RWPE2 (cell line): ENCODE measurements at regions not wholly inside any gene's neighbourhood (a gene's known extent, or its start where the extent isn't known, plus 50 kb on each side); places are given as distances from the start of the nearest gene placed in this dataset.

Experiments
- ATAC-seq: fragments of 200-7000 bp; cut with Tn5 transposase; 3 replicates; pipeline ENCODE4 v1.9.1; 2021; ENCODE audit warnings: low read depth
- DNase-seq: peaks from one replicate; pipeline ENCODE4 v3.0.0-alpha.2; 2020; ENCODE audit warnings: low spot score
- H3K27ac ChIP-seq: fragments of 450-650 bp; 2 replicates; pipeline ENCODE4 v1.5.1; 2017; ENCODE audit warnings: mild to moderate bottlenecking; ENCODE audit not compliant: poor library complexity, severe bottlenecking
- H3K27me3 ChIP-seq: fragments of 250-450 bp; sonication (Bioruptor Pico); 2 replicates; pipeline ENCODE4 v1.5.1; 2021; ENCODE audit warnings: mild to moderate bottlenecking, moderate library complexity; ENCODE audit not compliant: insufficient read depth, poor library complexity, severe bottlenecking
- H3K36me3 ChIP-seq: fragments of 250-450 bp; sonication (Bioruptor Pico); 2 replicates; pipeline ENCODE4 v1.5.1; 2020; ENCODE audit warnings: low read depth, mild to moderate bottlenecking, moderate library complexity
- H3K4me1 ChIP-seq: fragments of 250-450 bp; sonication (Bioruptor Pico); 2 replicates; pipeline ENCODE4 v1.5.1; 2021; ENCODE audit warnings: mild to moderate bottlenecking, moderate library complexity; ENCODE audit not compliant: insufficient read depth, poor library complexity, severe bottlenecking
- H3K4me3 ChIP-seq: fragments of 250-450 bp; sonication (Bioruptor Pico); 2 replicates; pipeline ENCODE4 v1.5.1; 2021; ENCODE audit warnings: mild to moderate bottlenecking, moderate library complexity; ENCODE audit not compliant: severe bottlenecking
- H3K9me3 ChIP-seq: fragments of 250-450 bp; sonication (Bioruptor Pico); 2 replicates; pipeline ENCODE4 v1.5.1; 2021; ENCODE audit warnings: mild to moderate bottlenecking, moderate library complexity; ENCODE audit not compliant: severe bottlenecking
- TF ChIP-seq, protein P1 (sequence below): fragments of 450-650 bp; IDR thresholded peaks from one replicate; pipeline ENCODE4 v1.5.1; 2017; ENCODE audit warnings: mild to moderate bottlenecking, moderate library complexity; ENCODE audit not compliant: poor library complexity, severe bottlenecking

GRCh38 chr11:87437844-87438223, 400.1 kb downstream of the TMEM135 start:
- Histone ChIP-seq H3K9me3 (no peaks in the 10 kb centered on the region), H3K4me3 (no peak overlapping the region), H3K27me3 (no peaks in the 10 kb centered on the region), H3K36me3 (no peaks in the 10 kb centered on the region), H3K4me1 (peaks cover 5% of the 10 kb centered on the region), H3K27ac (peak overlapping the region; percentile 58)
- ATAC-seq (peak; percentile 97), DNase-seq (no peak)
- TF ChIP-seq, protein P1, sequence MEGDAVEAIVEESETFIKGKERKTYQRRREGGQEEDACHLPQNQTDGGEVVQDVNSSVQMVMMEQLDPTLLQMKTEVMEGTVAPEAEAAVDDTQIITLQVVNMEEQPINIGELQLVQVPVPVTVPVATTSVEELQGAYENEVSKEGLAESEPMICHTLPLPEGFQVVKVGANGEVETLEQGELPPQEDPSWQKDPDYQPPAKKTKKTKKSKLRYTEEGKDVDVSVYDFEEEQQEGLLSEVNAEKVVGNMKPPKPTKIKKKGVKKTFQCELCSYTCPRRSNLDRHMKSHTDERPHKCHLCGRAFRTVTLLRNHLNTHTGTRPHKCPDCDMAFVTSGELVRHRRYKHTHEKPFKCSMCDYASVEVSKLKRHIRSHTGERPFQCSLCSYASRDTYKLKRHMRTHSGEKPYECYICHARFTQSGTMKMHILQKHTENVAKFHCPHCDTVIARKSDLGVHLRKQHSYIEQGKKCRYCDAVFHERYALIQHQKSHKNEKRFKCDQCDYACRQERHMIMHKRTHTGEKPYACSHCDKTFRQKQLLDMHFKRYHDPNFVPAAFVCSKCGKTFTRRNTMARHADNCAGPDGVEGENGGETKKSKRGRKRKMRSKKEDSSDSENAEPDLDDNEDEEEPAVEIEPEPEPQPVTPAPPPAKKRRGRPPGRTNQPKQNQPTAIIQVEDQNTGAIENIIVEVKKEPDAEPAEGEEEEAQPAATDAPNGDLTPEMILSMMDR: no peak

DNA sequence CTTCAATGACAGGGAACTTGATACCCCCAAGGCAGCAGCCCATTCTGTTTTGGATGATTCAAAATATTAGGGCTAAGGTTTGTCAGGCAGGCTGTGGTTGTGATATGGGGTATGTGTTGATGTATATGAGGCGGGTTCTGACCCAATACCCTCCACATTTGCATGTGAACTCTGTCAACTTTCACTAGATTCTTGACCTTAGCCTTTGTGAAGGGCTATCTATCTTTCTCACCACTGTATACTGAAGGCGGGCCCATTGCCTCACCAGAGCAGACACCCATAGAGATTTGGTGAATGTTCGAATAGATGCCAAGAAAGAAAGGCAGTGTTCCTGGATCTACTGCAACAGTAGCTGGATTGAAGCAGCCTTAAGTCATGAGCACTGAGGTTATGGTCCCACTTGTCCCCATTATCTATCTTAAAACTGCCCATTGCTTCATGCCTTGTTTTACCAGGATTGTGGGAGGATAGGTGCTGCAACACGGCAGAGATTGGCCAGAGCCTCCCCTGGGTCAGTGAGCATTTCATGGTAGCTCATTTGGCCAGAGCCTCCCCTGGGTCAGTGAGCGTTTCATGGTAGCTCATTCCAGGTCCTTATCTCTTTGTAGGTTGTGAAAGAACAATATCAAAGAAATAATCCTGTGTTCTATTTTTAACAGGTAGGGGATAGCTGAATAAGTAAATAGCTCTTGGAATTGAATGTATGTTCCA, 399.6 kb downstream of the TMEM135 start:
- Histone ChIP-seq H3K27me3 (no peaks in the 10 kb centered on the region), H3K4me3 (no peak overlapping the region), H3K4me1 (peaks cover 5% of the 10 kb centered on the region), H3K9me3 (no peaks in the 10 kb centered on the region), H3K36me3 (no peaks in the 10 kb centered on the region), H3K27ac (peak overlapping the region; percentile 58)
- DNase-seq: no peak
- peak; percentile 13; the same call in 1 of the 3 replicates for ATAC-seq
- TF ChIP-seq, protein P1: no peak

GRCh38 chr11:87432022-87432421, 394.3 kb downstream of the TMEM135 start:
- ATAC-seq: no peak
- no peaks in the 10 kb centered on the region for H3K27me3 ChIP-seq
- H3K36me3 ChIP-seq: no peaks in the 10 kb centered on the region
- H3K9me3 ChIP-seq: no peaks in the 10 kb centered on the region
- no peak for DNase-seq
- H3K4me3 ChIP-seq: no peak overlapping the region
- no peak overlapping the region for H3K27ac ChIP-seq
- no peaks in the 10 kb centered on the region for H3K4me1 ChIP-seq
- TF ChIP-seq, protein P1: no peak

- Histone ChIP-seq H3K27ac (no peak overlapping the region), H3K4me3 (no peak overlapping the region)
Measured at GRCh38 chr11:87431392-87431791, 393.7 kb downstream of the TMEM135 start.

DNA sequence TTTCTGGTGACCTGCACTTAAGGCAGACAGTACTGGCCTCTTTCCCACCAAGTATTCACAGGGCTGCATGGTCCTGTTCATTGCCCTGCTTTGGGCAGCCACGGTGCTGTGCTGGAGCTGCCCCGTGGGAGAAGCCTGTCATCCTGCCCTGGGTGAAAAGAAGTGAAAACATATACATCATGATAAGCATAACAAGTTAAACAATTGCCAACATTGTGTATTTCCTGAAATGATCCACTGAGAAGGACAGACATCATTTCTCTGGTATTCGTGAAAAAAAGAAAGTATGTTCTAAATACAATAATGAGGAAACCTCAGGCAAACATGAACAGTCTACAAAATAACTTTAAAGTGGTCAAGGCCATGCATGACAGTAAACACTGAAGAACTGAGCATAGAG, 393.1 kb downstream of the TMEM135 start:
- ATAC-seq (no peak), DNase-seq (no peak)
- TF ChIP-seq, protein P1: no peak
- Histone ChIP-seq H3K36me3 (no peaks in the 10 kb centered on the region), H3K27me3 (no peaks in the 10 kb centered on the region), H3K9me3 (no peaks in the 10 kb centered on the region), H3K27ac (no peak overlapping the region), H3K4me3 (no peak overlapping the region), H3K4me1 (no peaks in the 10 kb centered on the region)

More at GRCh38 chr11:87431392-87431791, 393.7 kb downstream of the TMEM135 start:
- DNase-seq (no peak), ATAC-seq (no peak)
- TF ChIP-seq, protein P1: no peak
- Histone ChIP-seq H3K9me3 (no peaks in the 10 kb centered on the region), H3K27me3 (no peaks in the 10 kb centered on the region), H3K36me3 (no peaks in the 10 kb centered on the region), H3K4me1 (no peaks in the 10 kb centered on the region)
